HG02852 (cell line): ENCODE measurements at regions not wholly inside any gene's neighbourhood (a gene's known extent, or its start where the extent isn't known, plus 50 kb on each side); places are given as distances from the start of the nearest gene placed in this dataset.
"Not testable (repeated sequence)": the region's sequence is repeated elsewhere in the genome, so short reads cannot be mapped to it uniquely, and the experiment has no call there.

Source experiments
- ATAC-seq: cut with Tn5 transposase; IDR thresholded peaks from one replicate; pipeline ENCODE4 v1.9.1; 2021; ENCODE audit warnings: mild to moderate bottlenecking, moderate library complexity; ENCODE audit not compliant: unreplicated experiment

- no peak for ATAC-seq
These were observed 333.6 kb downstream of the GPD2 start for GRCh38 chr2:156769802-156770201.

GRCh38 chr2:156778916-156779315 lies 342.7 kb downstream of the GPD2 start:
- no peak for ATAC-seq

DNA sequence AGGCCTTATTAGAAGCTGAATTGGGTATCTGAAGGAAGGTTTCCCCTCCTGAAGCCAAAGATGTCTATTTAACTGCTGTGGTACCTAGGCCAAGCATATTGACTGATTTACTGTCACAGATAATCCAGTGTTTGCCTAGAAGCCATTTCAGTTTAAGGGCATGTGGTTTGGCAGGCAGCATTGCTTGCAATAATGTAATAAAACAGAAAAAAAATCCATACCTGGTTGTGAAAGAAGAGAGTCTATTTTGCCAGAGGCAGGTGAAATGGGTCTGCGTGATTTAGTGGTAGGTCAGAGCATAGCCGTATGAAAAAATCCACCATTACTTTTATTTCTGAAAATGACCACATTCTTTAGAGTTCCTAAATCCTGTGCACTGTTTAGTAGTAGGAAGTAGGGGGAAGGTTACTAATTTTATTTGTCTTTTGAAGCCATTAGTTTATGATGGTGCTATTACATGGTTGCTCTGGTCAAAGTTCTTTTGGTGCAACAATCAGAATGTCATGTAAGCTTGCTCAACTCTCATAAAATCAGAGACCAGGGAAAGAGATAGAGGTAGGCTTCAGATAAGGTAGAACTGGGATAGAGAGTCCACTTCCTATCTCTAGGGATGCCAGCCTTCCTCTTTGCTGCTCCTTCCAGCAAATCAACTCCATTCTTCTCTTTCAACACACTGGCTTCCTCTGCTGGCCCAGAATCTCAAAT lies 343.4 kb downstream of the GPD2 start:
- ATAC-seq = no peak

- not testable (repeated sequence) for ATAC-seq
These were observed 345.5 kb downstream of the GPD2 start for GRCh38 chr2:156781677-156782076.

DNA sequence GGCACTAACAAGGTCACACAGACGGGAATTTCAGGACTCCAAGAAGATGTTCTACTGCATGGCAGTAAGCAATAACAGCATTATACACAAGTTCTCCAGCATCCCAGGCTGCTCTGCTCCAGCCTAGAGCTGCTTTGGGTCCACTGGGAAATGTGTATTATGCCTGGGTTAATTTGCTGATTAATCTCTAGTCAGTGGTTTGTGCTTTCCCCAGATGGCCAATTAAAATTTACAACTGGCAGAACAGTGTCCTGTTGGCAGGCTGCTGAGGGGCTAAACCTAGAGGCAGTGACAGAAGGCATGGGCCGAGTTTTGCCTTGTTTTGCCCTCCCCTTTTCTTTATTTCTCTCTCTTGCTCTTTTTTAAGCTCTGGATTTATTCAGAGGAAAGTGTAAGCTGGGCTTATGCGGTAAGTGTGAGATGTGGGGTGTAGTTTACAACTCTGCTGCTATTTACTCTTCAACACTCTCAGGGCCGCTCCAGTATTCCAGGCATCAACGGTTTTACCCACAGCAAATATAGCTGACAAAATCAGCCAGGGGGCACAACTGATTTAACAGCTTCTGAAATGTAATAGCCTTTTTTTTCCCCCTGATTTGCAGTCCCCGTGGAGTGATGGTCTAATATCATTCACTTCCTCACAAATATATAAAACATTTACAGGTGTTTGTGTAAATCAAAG lies 348.0 kb downstream of the GPD2 start:
- no peak for ATAC-seq

DNA sequence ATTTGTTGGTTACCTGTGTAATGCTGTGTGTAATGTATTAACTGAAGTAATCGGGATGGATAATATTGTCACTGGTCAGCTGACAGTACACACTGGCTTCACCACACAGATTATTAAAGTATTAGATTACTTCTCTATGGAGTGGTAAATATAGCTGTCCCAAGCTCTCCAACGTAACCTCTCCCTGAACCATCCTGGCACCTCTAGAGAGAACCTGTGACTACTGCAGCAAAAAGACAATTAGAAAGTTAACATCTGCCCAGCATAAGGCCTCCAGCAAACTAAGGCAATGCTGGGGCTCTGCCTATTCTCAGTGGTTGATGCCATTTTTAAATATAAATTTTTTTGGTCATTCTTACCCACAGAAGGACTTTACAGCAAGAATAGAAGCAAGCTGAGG lies 351.3 kb downstream of the GPD2 start:
- ATAC-seq = no peak

- ATAC-seq = no peak
These were observed 354.3 kb downstream of the GPD2 start for GRCh38 chr2:156790343-156791037.

DNA sequence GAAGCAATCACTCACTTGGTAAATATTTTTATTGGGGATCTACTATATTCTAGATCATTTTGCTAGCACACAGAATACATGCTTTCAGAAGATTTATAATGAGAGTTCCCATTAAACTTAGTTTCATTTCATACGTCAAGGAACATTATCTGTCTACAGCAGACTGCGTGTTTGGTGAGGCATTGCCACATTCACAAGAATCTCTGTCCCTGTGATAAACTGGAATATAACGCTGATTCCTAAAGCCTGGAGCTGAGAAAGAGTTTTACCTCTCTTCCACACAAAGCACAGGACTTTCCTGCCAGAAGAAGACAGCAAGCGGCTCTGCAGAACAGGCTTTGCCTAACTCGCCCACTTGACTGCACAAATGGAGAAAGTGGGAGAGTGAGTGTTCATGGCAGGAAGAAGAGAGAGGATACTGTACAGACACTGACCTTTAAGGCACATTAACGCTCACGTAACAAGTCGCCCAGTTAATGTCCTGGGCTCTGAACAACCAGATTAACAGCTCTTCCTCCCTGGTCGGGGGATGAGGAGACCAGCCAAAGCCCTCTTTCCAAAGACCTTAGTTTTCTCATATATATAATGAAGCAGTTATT lies 356.2 kb downstream of the GPD2 start:
- ATAC-seq = no peak

DNA sequence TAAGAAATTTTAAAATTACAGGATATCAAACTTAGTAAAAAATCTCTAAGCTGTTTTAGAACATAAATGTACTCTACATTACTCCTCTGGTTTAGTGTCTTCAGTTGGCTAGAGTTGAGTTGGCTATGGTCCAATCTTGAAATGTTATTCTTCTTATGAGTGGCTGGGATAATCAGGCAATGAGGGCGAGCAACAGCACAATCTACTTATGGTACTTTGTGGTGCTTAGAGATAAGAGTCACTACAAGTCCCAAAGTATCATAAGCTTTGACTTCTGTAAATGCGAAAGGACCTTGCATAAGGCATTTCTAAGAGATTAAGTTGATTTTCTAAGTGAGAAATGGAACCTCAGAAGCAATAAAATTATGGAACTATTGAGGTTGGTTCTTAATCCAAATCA lies 361.7 kb downstream of the GPD2 start:
- no peak for ATAC-seq

GRCh38 chr2:156800065-156800653 lies 364.0 kb downstream of the GPD2 start:
- ATAC-seq = no peak

- no peak for ATAC-seq
These were observed 364.7 kb downstream of the GPD2 start for GRCh38 chr2:156800781-156801361.

GRCh38 chr2:156803243-156803642 lies 367.1 kb downstream of the GPD2 start:
- no peak for ATAC-seq

DNA sequence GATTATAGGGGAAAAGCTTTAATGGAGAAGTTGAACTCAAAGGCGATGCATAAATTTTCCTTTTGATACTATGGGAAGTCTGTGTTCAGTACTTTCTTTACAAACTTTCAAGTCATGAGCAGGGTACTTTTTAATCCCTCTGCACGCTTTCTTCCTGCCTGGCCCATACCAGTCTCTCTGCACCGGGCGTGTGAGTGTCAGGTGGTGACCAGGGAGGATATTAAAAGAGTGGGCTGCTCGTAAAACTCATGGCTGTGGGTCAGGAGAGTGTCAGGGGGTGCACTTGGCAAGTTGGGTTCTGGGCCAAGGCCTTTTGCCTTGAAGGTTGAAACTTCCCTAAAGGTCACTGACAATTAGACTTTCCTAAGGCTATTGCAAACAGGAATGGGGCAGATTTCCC lies 367.8 kb downstream of the GPD2 start:
- no peak for ATAC-seq

- ATAC-seq = no peak
These were observed 373.9 kb downstream of the GPD2 start for GRCh38 chr2:156810094-156810493.

- ATAC-seq = no peak
These were observed 376.3 kb downstream of the GPD2 start for GRCh38 chr2:156812496-156812895.

DNA sequence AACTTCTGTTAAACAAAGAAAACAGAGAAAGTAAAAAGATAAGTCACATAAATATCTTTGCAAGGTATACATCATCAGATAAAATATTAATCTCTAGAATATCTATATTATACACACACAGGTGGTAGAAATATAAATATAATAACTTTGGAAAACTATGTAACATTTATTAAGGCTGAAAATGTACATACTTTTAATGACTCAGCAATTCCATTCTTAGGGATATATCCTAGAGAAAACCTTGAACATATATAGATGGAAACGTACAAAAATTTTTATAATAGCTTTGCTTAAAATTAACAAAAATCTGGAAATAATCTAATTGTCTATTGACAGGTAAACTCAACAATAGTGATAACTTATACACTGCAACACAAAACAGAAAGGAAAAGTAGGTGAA lies 381.3 kb downstream of the GPD2 start:
- no peak for ATAC-seq

DNA sequence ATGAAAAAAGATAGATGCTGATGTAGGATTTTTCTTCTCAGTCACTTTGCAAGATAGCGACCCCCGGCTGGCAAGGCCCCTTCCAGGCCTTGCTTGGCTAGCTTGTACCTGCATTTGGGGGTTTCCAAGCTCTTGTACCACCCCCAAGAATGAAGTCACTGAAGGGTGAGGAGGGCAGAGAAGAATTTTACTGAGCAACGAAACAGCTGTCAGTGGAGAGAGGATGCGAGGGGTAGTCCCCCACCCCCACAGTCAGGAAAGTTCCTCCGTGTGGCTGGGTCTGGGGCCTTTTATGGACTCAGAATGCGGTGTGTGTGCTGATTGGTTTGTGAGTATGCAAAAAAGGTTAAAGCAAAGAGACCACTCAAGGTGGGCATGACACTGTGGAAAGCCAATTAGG lies 382.0 kb downstream of the GPD2 start:
- ATAC-seq = no peak

DNA sequence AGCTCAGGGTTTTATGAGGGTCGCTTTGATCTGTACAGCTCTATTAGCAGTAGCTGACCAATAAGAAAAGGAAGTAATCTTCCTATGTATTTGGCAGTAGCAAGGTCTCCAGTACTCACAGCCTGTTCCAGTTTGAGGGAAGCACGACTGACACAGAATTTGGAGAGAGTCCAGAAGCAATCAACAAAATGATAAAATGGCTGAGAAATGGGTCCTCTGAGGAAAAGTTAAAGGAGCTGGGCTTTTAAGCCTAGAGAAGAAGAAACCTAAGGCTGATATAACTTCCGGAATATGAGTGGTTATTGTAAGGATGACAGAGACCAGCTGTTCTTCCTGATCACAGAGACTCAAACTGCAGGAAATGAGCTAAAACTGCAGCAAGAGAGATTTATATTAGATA lies 382.8 kb downstream of the GPD2 start:
- no peak for ATAC-seq

DNA sequence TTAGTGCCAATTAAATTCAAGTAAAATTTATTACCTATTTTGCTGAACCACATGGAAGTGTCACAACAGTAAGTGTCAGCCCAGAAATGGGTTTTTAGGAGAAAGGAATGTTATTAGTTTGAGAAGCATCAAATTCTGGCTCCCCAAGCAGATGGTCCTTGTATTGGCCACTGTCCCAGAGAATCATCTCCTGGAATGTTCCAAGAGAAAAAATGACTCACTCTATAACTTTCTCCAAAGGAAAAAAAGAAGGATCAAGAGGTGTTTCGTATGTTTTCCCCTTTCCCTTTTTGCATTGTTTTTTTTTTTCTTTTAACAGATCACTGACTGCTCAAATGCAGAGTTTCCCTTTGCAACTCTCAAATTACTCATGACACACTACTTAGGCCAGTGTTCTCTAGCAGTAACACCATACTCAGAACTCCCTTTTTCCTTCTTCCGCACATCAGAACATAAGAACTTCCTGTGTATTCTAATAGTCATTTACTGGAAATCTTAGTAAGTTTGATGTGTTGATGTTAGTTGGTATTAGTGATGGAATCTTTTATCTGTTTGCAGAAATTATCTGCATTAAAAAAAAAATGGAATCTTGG lies 390.3 kb downstream of the GPD2 start:
- no peak for ATAC-seq

- no peak for ATAC-seq
These were observed 398.3 kb downstream of the GPD2 start for GRCh38 chr2:156834431-156834830.
